Naive thymus-derived CD4-positive, alpha-beta T cell (primary cell): ENCODE measurements at regions not wholly inside any gene's neighbourhood (a gene's known extent, or its start where the extent isn't known, plus 50 kb on each side); places are given as distances from the start of the nearest gene placed in this dataset.

Experiments
- ATAC-seq: fragments of 150-1000 bp; cut with Tn5 transposase; 2 replicates; pipeline ENCODE4 v1.10.0; 2021; ENCODE audit warnings: mild to moderate bottlenecking, moderate library complexity
- CTCF ChIA-PET: fragments of 350-600 bp; sonication (Branson Sonifier 250); formaldehyde crosslinking; loops from one replicate; lab custom pipeline; 2021; ENCODE audit warnings: antibody characterized with exemption; lab: Charles Lee
- POLR2A ChIA-PET: fragments of 350-600 bp; sonication (Branson Sonifier 250); formaldehyde crosslinking; loops from one replicate; lab custom pipeline; 2021; ENCODE audit warnings: antibody characterized with exemption, inconsistent platforms; lab: Charles Lee
- DNase-seq, 9 donors: peaks; one replicate each; pipeline versions ENCODE4 v3.0.0 to v3.0.0-alpha.2; 2020 to 2022; ENCODE audit warnings: mixed read lengths in 1 of 9
- H3K27ac ChIP-seq: one replicate; pipeline ENCODE4 v1.7.0; 2013; ENCODE audit warnings: mild to moderate bottlenecking, low read depth, low read length, moderate library complexity
- H3K27me3 ChIP-seq, 2 donors: one replicate each; pipeline ENCODE4 v1.7.0; 2013; ENCODE audit warnings: low read length in 2 of 2, mild to moderate bottlenecking in 2 of 2, moderate library complexity in 2 of 2; ENCODE audit not compliant: control insufficient read depth in 2 of 2, insufficient read depth in 2 of 2
- H3K36me3 ChIP-seq, 3 experiments: 1 replicate in 2 of 3; 2 replicates in 1 of 3; pipeline ENCODE4 v1.7.0; 2013; ENCODE audit warnings: low read length in 3 of 3, mild to moderate bottlenecking in 3 of 3, moderate library complexity in 1 of 3; ENCODE audit not compliant: insufficient read depth in 3 of 3, control insufficient read depth in 2 of 3
- H3K4me1 ChIP-seq, 2 donors: one replicate each; pipeline ENCODE4 v1.7.0; 2013; ENCODE audit warnings: low read length in 2 of 2, mild to moderate bottlenecking in 2 of 2, moderate library complexity in 1 of 2; ENCODE audit not compliant: control insufficient read depth in 2 of 2, insufficient read depth in 2 of 2
- H3K4me3 ChIP-seq: 2 replicates; pipeline ENCODE4 v1.7.0; 2013; ENCODE audit warnings: mild to moderate bottlenecking, low read length
- H3K9me3 ChIP-seq, 3 experiments: 1 replicate in 2 of 3; 2 replicates in 1 of 3; pipeline ENCODE4 v1.7.0; 2013; ENCODE audit warnings: low read length in 3 of 3; ENCODE audit not compliant: control insufficient read depth in 2 of 3
- H3K27ac Mint-ChIP-seq, 9 donors: one replicate each; pipeline ENCODE4 v1.8.0; 2020 to 2022; ENCODE audit warnings: mixed read lengths in 9 of 9, mild to moderate bottlenecking in 8 of 9, moderate library complexity in 5 of 9, inconsistent platforms in 2 of 9
- H3K27me3 Mint-ChIP-seq, 5 donors: one replicate each; pipeline ENCODE4 v1.8.0; 2021 to 2022; ENCODE audit warnings: mixed read lengths in 5 of 5, mild to moderate bottlenecking in 1 of 5
- H3K36me3 Mint-ChIP-seq, 5 donors: one replicate each; pipeline ENCODE4 v1.8.0; 2020 to 2022; ENCODE audit warnings: mixed read lengths in 5 of 5, mild to moderate bottlenecking in 3 of 5, inconsistent platforms in 1 of 5
- H3K4me1 Mint-ChIP-seq, 7 donors: one replicate each; pipeline ENCODE4 v1.8.0; 2020 to 2022; ENCODE audit warnings: mixed read lengths in 7 of 7, mild to moderate bottlenecking in 3 of 7, inconsistent platforms in 1 of 7
- H3K4me3 Mint-ChIP-seq, 10 donors: one replicate each; pipeline ENCODE4 v1.8.0; 2020 to 2022; ENCODE audit warnings: mild to moderate bottlenecking in 10 of 10, mixed read lengths in 10 of 10, moderate library complexity in 6 of 10, inconsistent platforms in 2 of 10
- H3K9me3 Mint-ChIP-seq, 11 donors: one replicate each; pipeline ENCODE4 v1.8.0; 2020 to 2022; ENCODE audit warnings: mixed read lengths in 11 of 11, mild to moderate bottlenecking in 4 of 11, inconsistent platforms in 1 of 11, moderate library complexity in 1 of 11
- intact Hi-C, 2 donors: fragments of 100-400 bp; cut with micrococcal nuclease; formaldehyde crosslinking; loops; one replicate each; pipeline ENCODE4 v1.15.1; 2023

DNA sequence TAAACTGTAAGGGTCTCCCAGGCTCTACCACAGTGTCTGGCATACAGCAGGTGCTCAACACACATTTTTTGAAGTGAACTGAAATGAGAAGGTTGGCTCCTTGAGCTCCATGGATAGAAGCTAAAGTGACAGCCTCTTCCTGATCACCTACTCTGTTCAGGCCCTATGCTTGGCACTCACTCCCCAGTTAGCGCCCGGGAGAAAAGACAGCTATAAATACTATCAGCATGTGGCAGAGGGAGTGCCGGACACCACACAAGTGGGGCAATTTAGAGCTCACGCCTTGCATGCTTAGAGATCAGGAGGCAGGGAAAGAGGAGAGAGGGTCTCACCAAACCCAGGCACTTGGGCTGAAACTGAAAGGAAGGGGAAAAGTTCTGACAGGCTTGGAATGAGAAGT, 195.5 kb downstream of the BUD13 start:
- H3K9me3 Mint-ChIP-seq: peaks cover 0 to 6% (median 0%) of the 10 kb centered on the region in 11 donors
- H3K4me3 Mint-ChIP-seq: no peak overlapping the region
- no peak for ATAC-seq

DNA sequence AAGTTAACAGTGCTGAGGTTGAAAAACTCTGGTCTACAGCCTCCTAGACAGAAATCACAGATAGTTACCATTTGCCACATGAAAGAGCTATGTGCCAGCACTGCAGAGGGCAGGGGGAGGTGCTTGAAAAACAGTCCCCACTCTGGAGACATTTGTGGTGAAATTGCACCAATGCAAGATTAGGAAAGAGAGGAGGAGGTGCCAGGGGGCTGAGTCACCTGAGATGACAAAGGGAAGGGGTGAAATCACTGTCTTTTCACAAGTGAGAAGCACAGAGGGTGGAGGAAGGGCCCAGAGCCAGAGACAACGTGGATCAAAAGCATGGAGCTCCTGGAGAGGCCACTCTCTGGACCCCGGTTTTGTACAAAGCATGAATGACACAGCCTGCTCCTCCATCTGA, 196.3 kb downstream of the BUD13 start:
- Histone ChIP-seq H3K36me3 (no peaks in the 10 kb centered on the region), H3K27me3 (peaks cover 0 to 2% of the 10 kb centered on the region in 2 donors), H3K27ac (no peak overlapping the region), H3K4me1 (no peaks in the 10 kb centered on the region), H3K9me3 (no peaks in the 10 kb centered on the region), H3K4me3 (no peak overlapping the region)
- DNase-seq (no peak), ATAC-seq (no peak)
- POLR2A ChIA-PET: no interaction called here
- no peaks in the 10 kb centered on the region for H3K36me3 Mint-ChIP-seq
- H3K4me1 Mint-ChIP-seq: peaks cover 0 to 4% (median 0%) of the 10 kb centered on the region in 7 donors
- peaks cover 0 to 6% (median 0%) of the 10 kb centered on the region in 11 donors for H3K9me3 Mint-ChIP-seq
- no peak overlapping the region for H3K27ac Mint-ChIP-seq
- intact Hi-C loops: no loop called here
- peak overlapping the region in 1 of 10 donors; percentile 25 for H3K4me3 Mint-ChIP-seq
- H3K27me3 Mint-ChIP-seq: peaks cover 35 to 42% (median 38%) of the 10 kb centered on the region in 5 donors
- CTCF ChIA-PET: no interaction called here

More for the DNA sequence above, 195.5 kb downstream of the BUD13 start:
- Mint-ChIP-seq H3K27ac (no peak overlapping the region), H3K4me1 (peaks cover 0 to 4% (median 0%) of the 10 kb centered on the region in 7 donors), H3K27me3 (peaks cover 43 to 50% (median 46%) of the 10 kb centered on the region in 5 donors), H3K36me3 (no peaks in the 10 kb centered on the region)
- no peak for DNase-seq
- ChIA-PET CTCF (no interaction called here), POLR2A (no interaction called here)
- no peaks in the 10 kb centered on the region for H3K9me3 ChIP-seq
- intact Hi-C loops: no loop called here
- H3K27ac ChIP-seq: no peak overlapping the region
- H3K36me3 ChIP-seq: no peaks in the 10 kb centered on the region
- no peak overlapping the region for H3K4me3 ChIP-seq
- no peaks in the 10 kb centered on the region for H3K4me1 ChIP-seq
- peaks cover 0 to 2% of the 10 kb centered on the region in 2 donors for H3K27me3 ChIP-seq

DNA sequence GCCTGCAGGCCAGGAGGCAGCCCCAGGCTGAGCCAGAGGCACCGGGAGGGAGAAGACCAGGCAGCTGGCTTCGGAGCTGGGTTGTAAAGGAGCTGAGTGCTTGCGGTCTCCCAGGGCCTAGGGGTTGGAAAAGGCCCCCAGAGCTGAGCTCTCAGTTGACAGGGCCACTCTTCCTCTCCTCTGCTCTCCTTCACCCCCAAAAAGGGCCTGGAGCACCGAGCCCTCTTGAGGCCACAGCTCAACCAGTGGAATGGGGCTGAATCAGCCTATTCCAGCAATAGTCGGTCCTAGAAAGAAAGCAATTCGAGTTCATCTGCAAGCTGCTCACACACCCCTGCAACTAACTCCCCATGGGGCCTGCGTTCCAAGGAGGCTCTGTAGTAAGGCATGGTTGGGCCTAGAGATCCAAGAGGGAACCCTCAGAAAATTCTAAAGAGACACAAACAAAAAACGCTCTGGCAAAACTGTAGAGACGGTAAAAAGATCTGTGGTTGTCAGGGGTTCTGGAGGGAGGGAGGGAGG, 205.0 kb downstream of the BUD13 start:
- POLR2A ChIA-PET: no interaction called here
- CTCF ChIA-PET: no interaction called here
- H3K36me3 Mint-ChIP-seq: peaks cover 0 to 4% (median 0%) of the 10 kb centered on the region in 5 donors
- DNase-seq (no peak), ATAC-seq (no peak)
- H3K9me3 ChIP-seq: peaks cover 0 to 9% (median 0%) of the 10 kb centered on the region in 3 experiments
- intact Hi-C loops: no loop called here
- no peaks in the 10 kb centered on the region for H3K36me3 ChIP-seq
- H3K27me3 ChIP-seq: no peaks in the 10 kb centered on the region
- H3K4me3 ChIP-seq: no peak overlapping the region
- no peak overlapping the region for H3K27ac Mint-ChIP-seq
- no peaks in the 10 kb centered on the region for H3K4me1 Mint-ChIP-seq
- no peak overlapping the region for H3K27ac ChIP-seq
- peaks cover 0 to 32% (median 14%) of the 10 kb centered on the region in 5 donors for H3K27me3 Mint-ChIP-seq
- peaks cover 0 to 13% (median 4%) of the 10 kb centered on the region in 11 donors for H3K9me3 Mint-ChIP-seq
- no peak overlapping the region for H3K4me3 Mint-ChIP-seq
- no peaks in the 10 kb centered on the region for H3K4me1 ChIP-seq

DNA sequence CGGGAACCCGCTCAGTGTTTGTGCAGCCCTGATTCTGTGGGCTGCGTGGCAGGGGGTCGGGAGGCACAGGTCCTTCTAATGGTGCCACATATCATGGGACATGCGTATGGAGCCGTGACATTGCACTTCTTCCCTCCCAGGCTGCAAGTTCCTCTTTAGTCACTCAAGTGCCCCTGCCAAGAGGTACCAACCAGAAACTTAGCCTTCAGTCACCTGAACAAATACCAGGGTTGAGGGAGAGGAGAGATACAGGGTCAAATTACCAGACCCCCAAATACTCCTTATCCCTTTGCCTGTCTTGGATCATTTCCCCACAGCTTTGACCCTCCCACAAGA, 209.1 kb downstream of the BUD13 start:
- no peaks in the 10 kb centered on the region for H3K4me1 ChIP-seq
- ChIA-PET CTCF (no interaction called here), POLR2A (no interaction called here)
- H3K4me3 Mint-ChIP-seq: no peak overlapping the region
- intact Hi-C loops: no loop called here
- H3K4me3 ChIP-seq: no peak overlapping the region
- ATAC-seq (no peak), DNase-seq (no peak)
- no peaks in the 10 kb centered on the region for H3K36me3 ChIP-seq
- H3K27ac ChIP-seq: no peak overlapping the region
- peaks cover 0 to 4% (median 0%) of the 10 kb centered on the region in 5 donors for H3K36me3 Mint-ChIP-seq
- H3K27me3 Mint-ChIP-seq: peaks cover 0 to 30% (median 12%) of the 10 kb centered on the region in 5 donors
- peaks cover 0 to 9% (median 0%) of the 10 kb centered on the region in 3 experiments for H3K9me3 ChIP-seq
- no peak overlapping the region for H3K27ac Mint-ChIP-seq
- no peaks in the 10 kb centered on the region for H3K27me3 ChIP-seq
- H3K9me3 Mint-ChIP-seq: peaks cover 0 to 13% (median 4%) of the 10 kb centered on the region in 11 donors
- no peaks in the 10 kb centered on the region for H3K4me1 Mint-ChIP-seq

DNA sequence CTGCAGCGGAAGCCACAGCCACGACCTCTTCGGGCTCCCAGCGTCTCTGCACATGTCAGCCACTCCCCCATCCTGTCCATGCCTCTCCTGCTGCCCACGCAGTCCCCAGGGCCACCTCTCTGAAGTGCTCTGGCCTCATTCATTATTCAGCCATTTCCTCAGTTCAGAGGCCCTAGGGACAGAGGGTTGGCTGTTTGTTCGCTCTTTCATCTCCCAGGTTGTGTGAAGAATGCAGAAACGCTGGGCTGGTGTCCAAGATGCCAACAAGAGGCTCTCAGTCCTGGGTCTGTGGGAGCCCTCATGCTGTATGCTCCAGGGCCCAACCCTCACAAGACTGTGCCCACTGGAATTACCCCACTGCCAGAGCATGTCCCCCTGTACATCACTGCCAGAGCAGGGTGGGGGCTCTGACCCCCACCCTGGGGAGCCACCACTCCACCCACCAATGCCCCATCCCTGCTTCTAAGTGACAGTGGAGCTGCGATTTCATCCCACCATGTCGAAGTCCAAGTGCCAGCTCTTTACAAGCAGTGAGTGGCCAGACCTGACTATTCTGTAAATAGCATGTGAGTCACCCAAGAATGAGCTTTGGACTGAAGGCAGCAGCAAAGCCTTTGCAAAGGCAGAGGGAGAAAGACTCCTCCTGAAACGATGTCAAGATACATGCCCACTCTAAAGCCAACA, 209.6 kb downstream of the BUD13 start:
- ATAC-seq (no peak), DNase-seq (no peak)
- no peaks in the 10 kb centered on the region for H3K4me1 Mint-ChIP-seq
- H3K9me3 Mint-ChIP-seq: peaks cover 0 to 13% (median 4%) of the 10 kb centered on the region in 11 donors
- ChIA-PET POLR2A (no interaction called here), CTCF (no interaction called here)
- H3K9me3 ChIP-seq: peaks cover 0 to 9% (median 0%) of the 10 kb centered on the region in 3 experiments
- H3K27ac ChIP-seq: no peak overlapping the region
- H3K4me1 ChIP-seq: no peaks in the 10 kb centered on the region
- no peak overlapping the region for H3K27ac Mint-ChIP-seq
- no peaks in the 10 kb centered on the region for H3K27me3 ChIP-seq
- no peak overlapping the region for H3K4me3 Mint-ChIP-seq
- H3K36me3 ChIP-seq: no peaks in the 10 kb centered on the region
- H3K4me3 ChIP-seq: no peak overlapping the region
- H3K36me3 Mint-ChIP-seq: peaks cover 0 to 4% (median 0%) of the 10 kb centered on the region in 5 donors
- intact Hi-C loops: no loop called here
- peaks cover 0 to 30% (median 12%) of the 10 kb centered on the region in 5 donors for H3K27me3 Mint-ChIP-seq

GRCh38 chr11:116560589-116560988, 212.2 kb downstream of the BUD13 start:
- H3K27ac ChIP-seq: no peak overlapping the region
- Mint-ChIP-seq H3K4me3 (no peak overlapping the region), H3K27ac (no peak overlapping the region), H3K9me3 (peaks cover 0 to 18% (median 9%) of the 10 kb centered on the region in 11 donors), H3K27me3 (peaks cover 0 to 24% (median 9%) of the 10 kb centered on the region in 5 donors), H3K4me1 (no peaks in the 10 kb centered on the region), H3K36me3 (peaks cover 0 to 1% (median 0%) of the 10 kb centered on the region in 5 donors)
- H3K4me3 ChIP-seq: no peak overlapping the region
- ATAC-seq (no peak), DNase-seq (no peak)
- H3K9me3 ChIP-seq: peaks cover 0 to 2% (median 0%) of the 10 kb centered on the region in 3 experiments
- ChIA-PET POLR2A (no interaction called here), CTCF (no interaction called here)
- H3K4me1 ChIP-seq: no peaks in the 10 kb centered on the region
- intact Hi-C loops: no loop called here
- H3K27me3 ChIP-seq: no peaks in the 10 kb centered on the region
- H3K36me3 ChIP-seq: no peaks in the 10 kb centered on the region
